Liver (tissue), 3 donors: ENCODE measurements at regions not wholly inside any gene's neighbourhood (a gene's known extent, or its start where the extent isn't known, plus 50 kb on each side); places are given as distances from the start of the nearest gene placed in this dataset.
"Not testable (repeated sequence)": the region's sequence is repeated elsewhere in the genome, so short reads cannot be mapped to it uniquely, and the experiment has no call there.

ENCODE experiments used
- EGR1 ChIP-seq, 2 donors: IDR thresholded peaks; 2 replicates each; pipeline ENCODE4 v1.6.1; 2016 to 2018; ENCODE audit warnings: antibody characterized with exemption in 2 of 2, low read depth in 2 of 2
- HNF4A ChIP-seq, 2 donors: conservative IDR thresholded peaks; 2 replicates each; pipeline ENCODE4 v1.6.1; 2016; ENCODE audit warnings: antibody characterized with exemption in 2 of 2, mild to moderate bottlenecking in 2 of 2
- JUND ChIP-seq, 2 donors: IDR thresholded peaks; 2 replicates each; pipeline ENCODE4 v1.6.1; 2016; ENCODE audit warnings: antibody characterized with exemption in 2 of 2
- MAX ChIP-seq: IDR thresholded peaks from 2 replicates; pipeline ENCODE4 v1.6.1; 2016; ENCODE audit warnings: antibody characterized with exemption
- RAD21 ChIP-seq, 2 donors: IDR thresholded peaks; 2 replicates each; pipeline ENCODE4 v1.6.1; 2016; ENCODE audit warnings: antibody characterized with exemption in 2 of 2, mild to moderate bottlenecking in 2 of 2
- REST ChIP-seq: IDR thresholded peaks from 2 replicates; pipeline ENCODE4 v1.6.1; 2016; ENCODE audit warnings: antibody characterized with exemption, mild to moderate bottlenecking
- RXRA ChIP-seq, 2 donors: IDR thresholded peaks; 2 replicates each; pipeline ENCODE4 v1.6.1; 2017 to 2018; ENCODE audit warnings: antibody characterized with exemption in 2 of 2, mild to moderate bottlenecking in 1 of 2
- SP1 ChIP-seq: IDR thresholded peaks from 2 replicates; pipeline ENCODE4 v1.6.1; 2018; ENCODE audit warnings: antibody characterized with exemption, mild to moderate bottlenecking
- TAF1 ChIP-seq: conservative IDR thresholded peaks from 2 replicates; pipeline ENCODE4 v1.6.1; 2016; ENCODE audit warnings: antibody characterized with exemption, mild to moderate bottlenecking
- ZBTB33 ChIP-seq: IDR thresholded peaks from 2 replicates; pipeline ENCODE4 v1.6.1; 2016; ENCODE audit warnings: antibody characterized with exemption
- TF ChIP-seq, protein P1 (sequence below): fragments of 150-350 bp; IDR thresholded peaks from 2 replicates; pipeline ENCODE4 v1.5.1; 2017; ENCODE audit warnings: improper control_type of control experiment, low read depth, low read length; ENCODE audit not compliant: missing input control
- donor health status: healthy.
- donor health status: healthy.

DNA sequence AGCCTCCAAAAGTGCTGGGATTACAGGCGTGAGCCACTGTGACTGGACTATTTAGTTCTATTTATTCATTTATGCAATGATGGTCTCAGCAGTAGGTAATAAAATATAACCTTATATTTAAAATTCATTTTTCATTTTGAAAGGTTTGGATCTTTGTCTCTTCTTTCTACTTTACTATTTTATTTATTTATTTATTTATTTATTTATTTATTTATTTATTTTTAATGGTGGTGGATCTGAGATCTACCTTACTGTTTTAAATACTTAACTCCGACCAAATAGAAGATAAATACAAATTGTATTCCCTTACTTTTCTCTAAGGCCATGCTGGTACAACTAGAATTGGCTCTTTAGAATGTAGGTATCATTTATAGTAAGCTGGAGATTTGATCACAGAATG is 159.9 kb upstream of the NBPF19 start:
- TF ChIP-seq, protein P1, sequence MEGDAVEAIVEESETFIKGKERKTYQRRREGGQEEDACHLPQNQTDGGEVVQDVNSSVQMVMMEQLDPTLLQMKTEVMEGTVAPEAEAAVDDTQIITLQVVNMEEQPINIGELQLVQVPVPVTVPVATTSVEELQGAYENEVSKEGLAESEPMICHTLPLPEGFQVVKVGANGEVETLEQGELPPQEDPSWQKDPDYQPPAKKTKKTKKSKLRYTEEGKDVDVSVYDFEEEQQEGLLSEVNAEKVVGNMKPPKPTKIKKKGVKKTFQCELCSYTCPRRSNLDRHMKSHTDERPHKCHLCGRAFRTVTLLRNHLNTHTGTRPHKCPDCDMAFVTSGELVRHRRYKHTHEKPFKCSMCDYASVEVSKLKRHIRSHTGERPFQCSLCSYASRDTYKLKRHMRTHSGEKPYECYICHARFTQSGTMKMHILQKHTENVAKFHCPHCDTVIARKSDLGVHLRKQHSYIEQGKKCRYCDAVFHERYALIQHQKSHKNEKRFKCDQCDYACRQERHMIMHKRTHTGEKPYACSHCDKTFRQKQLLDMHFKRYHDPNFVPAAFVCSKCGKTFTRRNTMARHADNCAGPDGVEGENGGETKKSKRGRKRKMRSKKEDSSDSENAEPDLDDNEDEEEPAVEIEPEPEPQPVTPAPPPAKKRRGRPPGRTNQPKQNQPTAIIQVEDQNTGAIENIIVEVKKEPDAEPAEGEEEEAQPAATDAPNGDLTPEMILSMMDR, result not testable (repeated sequence)
- TF ChIP-seq REST; MAX; RXRA (IDR thresholded peaks at IDR 0.05); EGR1 (IDR thresholded peaks at IDR 0.05; ENCODE audit: low read depth in 2 of 2); TAF1; SP1; JUND (IDR thresholded peaks at IDR 0.05); ZBTB33; HNF4A (conservative IDR thresholded peaks at IDR 0.05); RAD21 (IDR thresholded peaks at IDR 0.05): not testable (repeated sequence)
